ENCODE measurements at regions not wholly inside any gene's neighbourhood (a gene's known extent, or its start where the extent isn't known, plus 50 kb on each side); places are given as distances from the start of the nearest gene placed in this dataset.

GRCh38 chr3:69566275-69566674, 173.0 kb upstream of the MITF start:
- TF ChIP-seq CTCF (conservative IDR thresholded peaks at IDR 0.05) (no peak), ZFX (IDR thresholded peaks at IDR 0.05) (no peak)

Measured in C4-2B (cell line).